Motor neuron (in vitro differentiated cells): ENCODE measurements at regions not wholly inside any gene's neighbourhood (a gene's known extent, or its start where the extent isn't known, plus 50 kb on each side); places are given as distances from the start of the nearest gene placed in this dataset.

Source experiments
- ATAC-seq, 8 experiments: fragments of 200-7000 bp; cut with Tn5 transposase; replicated peaks in 6 of 8; 2 replicates each; pipeline ENCODE4 v1.8.0; 2021; ENCODE audit warnings: mild to moderate bottlenecking in 8 of 8, moderate library complexity in 8 of 8
- H3K27ac ChIP-seq, 2 donors: fragments of 250-450 bp; sonication (Bioruptor Pico); 2 replicates each; pipeline ENCODE4 v1.9.0; 2021; ENCODE audit warnings: antibody characterized with exemption in 2 of 2, mild to moderate bottlenecking in 2 of 2, moderate library complexity in 1 of 2
- H3K4me1 ChIP-seq, 2 donors: fragments of 250-450 bp; sonication (Bioruptor Pico); replicated peaks in 1 of 2; 2 replicates each; pipeline ENCODE4 v1.6.1; 2021; ENCODE audit warnings: antibody characterized with exemption in 2 of 2, mild to moderate bottlenecking in 2 of 2, moderate library complexity in 1 of 2
- H3K4me3 ChIP-seq, 5 donors: fragments of 250-450 bp; sonication (Bioruptor Pico); 2 replicates each; pipeline ENCODE4 v1.9.0; 2021; ENCODE audit warnings: antibody characterized with exemption in 5 of 5, mild to moderate bottlenecking in 5 of 5, moderate library complexity in 4 of 5
- WGBS, 10 experiments: fragments of 450-650 bp; shearing (Covaris generic); methylation state at CpG; one replicate each; pipeline ENCODE4 v1.0.0; 2022; 5-methylcytosine and 5-hydroxymethylcytosine counted together
- in situ Hi-C, 9 experiments: fragments of 400-800 bp; cut with MboI; loops; one replicate each; pipeline ENCODE4 v1.15.0; 2021; ENCODE audit warnings: low sequenced_read_pairs in 9 of 9, low pct_unique_long_range_greater_than_20kb in 2 of 9; ENCODE audit not compliant: unreplicated experiment in 9 of 9

DNA sequence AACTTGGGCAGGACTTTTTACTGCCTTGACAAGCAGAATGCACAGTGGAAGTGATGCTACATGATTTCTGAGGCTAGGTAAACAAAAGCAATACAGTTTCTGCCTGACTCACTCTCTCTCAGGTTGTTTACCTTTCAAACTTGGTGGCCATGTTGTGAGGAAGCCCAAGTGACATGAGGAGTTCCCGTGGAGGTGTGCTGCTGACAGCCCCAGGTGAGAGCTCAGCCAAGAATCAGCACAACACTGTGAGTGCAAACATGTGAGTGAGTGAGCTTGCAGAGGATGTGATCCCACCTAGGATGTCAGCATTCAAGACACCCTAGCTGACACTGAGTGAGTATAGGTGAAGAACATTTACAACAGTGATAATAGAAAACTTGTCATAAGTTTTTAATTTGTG is 71.1 kb upstream of the IFNAR2 start:
- 0 to 100% (median 70%) methylated on average over 1 of the region's 1 CpG; no CpG with 5 or more reads in 5 of the 10 experiments for WGBS, 10 experiments
- no peak for ATAC-seq
- in situ Hi-C loops, result no loop called here
- Histone ChIP-seq H3K4me1 (peaks cover 0 to 3% of the 10 kb centered on the region in 2 donors), H3K4me3 (no peak overlapping the region), H3K27ac (no peak overlapping the region)

DNA sequence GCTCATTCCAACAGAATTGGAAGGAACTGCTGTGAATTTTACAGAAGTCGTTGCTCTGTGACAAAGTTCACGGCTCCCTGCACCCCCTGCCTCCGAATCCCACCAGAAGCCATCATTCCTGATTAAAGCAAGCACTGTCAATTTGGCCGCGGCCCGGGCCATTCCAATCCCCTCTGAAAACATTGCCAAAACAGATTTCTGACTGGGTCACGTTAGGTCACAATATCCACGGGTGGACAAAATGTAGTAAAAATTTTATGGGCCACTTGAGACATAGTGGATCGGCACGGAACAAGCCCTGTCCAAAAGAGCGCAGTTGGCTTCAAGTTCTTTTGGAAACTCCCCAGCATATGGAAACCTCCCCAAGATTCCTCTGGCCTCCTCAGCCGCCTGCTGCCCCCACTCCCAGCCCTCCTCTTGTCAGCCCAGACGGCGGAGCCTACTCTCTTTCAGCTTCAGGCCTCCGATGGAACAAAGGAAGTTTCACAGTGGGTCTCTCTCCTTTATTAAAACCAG is 67.2 kb upstream of the IFNAR2 start:
- Histone ChIP-seq H3K4me1 (peaks cover 0 to 3% of the 10 kb centered on the region in 2 donors), H3K27ac (no peak overlapping the region), H3K4me3 (no peak overlapping the region)
- ATAC-seq, result no peak
- 0 to 60% (median 44%) methylated on average over 1 to 15 of the region's 15 CpGs; no CpG with 5 or more reads in 3 of the 10 experiments for WGBS, 10 experiments
- in situ Hi-C loops, result no loop called here

DNA sequence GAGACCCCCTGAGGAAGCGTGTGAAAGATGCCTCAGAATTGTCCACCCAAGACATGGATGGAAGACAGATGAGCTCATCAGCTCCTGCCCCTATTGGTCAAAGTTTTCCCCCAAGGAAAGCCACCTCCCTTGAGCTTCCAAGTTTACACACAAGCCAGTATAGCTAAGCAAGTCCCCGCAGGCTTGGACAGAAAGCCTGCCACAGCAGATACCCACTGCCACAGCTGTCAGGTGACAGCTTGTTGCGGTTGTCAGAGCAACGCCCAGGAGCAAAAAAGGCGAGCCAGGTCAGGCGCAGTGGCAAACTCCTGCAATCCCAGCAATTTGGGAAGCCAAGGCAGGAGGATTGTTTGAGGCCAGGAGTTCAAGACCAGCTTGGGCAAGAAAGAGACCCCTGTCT is 60.9 kb upstream of the IFNAR2 start:
- in situ Hi-C loops, result no loop called here
- Histone ChIP-seq H3K4me1 (no peaks in the 10 kb centered on the region), H3K27ac (no peak overlapping the region), H3K4me3 (no peak overlapping the region)
- WGBS, 10 experiments, result 40 to 100% (median 79%) methylated on average over 1 to 4 of the region's 6 CpGs; no CpG with 5 or more reads in 4 of the 10 experiments
- ATAC-seq, result no peak

DNA sequence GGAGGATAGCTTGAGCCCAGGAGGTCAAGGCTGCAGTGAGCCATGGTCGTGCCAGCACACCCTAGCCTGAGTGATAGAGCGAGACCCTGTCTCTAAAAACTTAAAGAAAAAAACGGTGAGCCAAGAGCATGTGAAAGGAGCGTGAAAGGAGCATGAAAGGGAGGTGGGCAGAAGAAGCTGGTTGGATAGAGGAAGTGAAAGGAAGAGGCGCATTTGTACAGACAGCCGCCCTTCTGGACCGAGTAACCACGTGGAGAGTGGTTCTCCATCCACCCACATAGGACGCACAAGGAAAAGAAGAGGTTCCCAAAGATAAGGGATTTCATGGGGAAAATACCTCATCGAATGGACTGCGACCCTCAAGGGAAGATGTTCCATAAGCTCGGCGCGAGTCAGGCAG is 60.4 kb upstream of the IFNAR2 start:
- H3K4me3 ChIP-seq, result no peak overlapping the region
- in situ Hi-C loops, result no loop called here
- WGBS, 10 experiments, result 10 to 92% (median 83%) methylated on average over 3 to 13 of the region's 14 CpGs; no CpG with 5 or more reads in 1 of the 10 experiments
- ATAC-seq, result no peak
- no peaks in the 10 kb centered on the region for H3K4me1 ChIP-seq
- H3K27ac ChIP-seq, result no peak overlapping the region

DNA sequence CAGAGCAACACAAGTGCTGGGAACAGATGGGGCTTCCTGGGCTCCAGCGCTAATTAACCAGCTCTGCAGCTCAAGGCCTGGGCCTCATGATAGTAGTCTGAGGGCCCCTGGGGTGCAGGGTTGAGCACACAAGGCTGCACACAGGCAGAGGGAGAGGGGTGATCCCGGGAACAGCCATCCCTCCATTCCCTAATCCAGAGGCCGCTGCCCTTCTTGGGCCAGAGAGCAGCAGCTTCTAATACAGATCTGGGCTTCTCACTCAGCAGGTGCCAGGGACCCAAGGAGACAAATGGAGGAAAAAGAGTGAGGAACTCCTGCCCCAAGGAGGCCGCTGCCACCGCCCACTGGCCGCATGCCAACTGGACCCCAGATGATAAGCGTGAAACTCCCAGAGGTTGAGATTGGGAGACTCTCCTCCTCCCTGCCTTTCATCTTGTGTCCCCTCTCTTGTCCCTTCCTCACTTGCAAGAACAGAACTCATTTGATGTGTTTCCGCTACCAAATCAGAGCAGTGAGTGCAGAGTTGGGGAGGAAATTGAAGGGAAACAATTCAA is 58.0 kb upstream of the IFNAR2 start:
- in situ Hi-C loops, result no loop called here
- ATAC-seq, result no peak
- Histone ChIP-seq H3K27ac (no peak overlapping the region), H3K4me3 (no peak overlapping the region), H3K4me1 (no peaks in the 10 kb centered on the region)
- 29 to 89% (median 76%) methylated on average over 1 to 6 of the region's 8 CpGs; no CpG with 5 or more reads in 3 of the 10 experiments for WGBS, 10 experiments

DNA sequence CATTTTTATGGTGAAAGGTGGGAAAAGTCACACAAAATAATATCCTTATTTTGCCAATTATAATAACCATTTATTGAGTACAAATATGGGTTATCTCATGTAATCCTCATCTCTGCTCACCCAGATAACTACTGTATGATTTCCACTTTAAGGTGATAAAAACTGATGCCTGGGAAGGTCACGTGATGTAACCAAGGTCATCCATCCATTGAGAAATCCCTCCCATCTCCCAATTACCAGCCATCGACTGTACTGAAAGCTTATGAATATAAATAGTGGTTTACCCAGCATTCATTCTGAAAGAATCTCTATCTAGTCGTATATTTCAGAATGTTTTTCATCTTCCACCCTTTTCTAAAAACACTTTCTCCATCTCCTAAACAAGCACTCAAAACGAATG is 55.0 kb upstream of the IFNAR2 start:
- ATAC-seq, result no peak
- Histone ChIP-seq H3K4me1 (peaks cover 0 to 5% of the 10 kb centered on the region in 2 donors), H3K4me3 (no peak overlapping the region), H3K27ac (no peak overlapping the region)
- in situ Hi-C loops, result loop anchor here in 2 of 9 experiments (25.0 kb wide), 1 partner anchor 337 kb away; no protein-coding TSS in a partner anchor
- WGBS, 10 experiments, result 0 to 100% (median 58%) methylated on average over 1 to 4 of the region's 4 CpGs; no CpG with 5 or more reads in 1 of the 10 experiments
